Thyroid gland (tissue), 4 donors: ENCODE measurements at regions not wholly inside any gene's neighbourhood (a gene's known extent, or its start where the extent isn't known, plus 50 kb on each side); places are given as distances from the start of the nearest gene placed in this dataset.

Experiments used
- DNase-seq, 2 donors: peaks; one replicate each; pipeline ENCODE4 v3.0.0-alpha.2; 2019
- H3K27ac ChIP-seq, 3 donors: fragments of 200-600 bp; sonication (generic); 1 replicate in 2 of 3; 2 replicates in 1 of 3; pipeline ENCODE4 v1.5.1; 2016 to 2019; ENCODE audit warnings: mild to moderate bottlenecking in 1 of 3, moderate library complexity in 1 of 3
- H3K27me3 ChIP-seq: fragments of 200-600 bp; sonication (generic); one replicate; pipeline ENCODE4 v1.5.1; 2019
- H3K36me3 ChIP-seq, 2 donors: fragments of 200-600 bp; sonication (generic); one replicate each; pipeline ENCODE4 v1.5.1; 2016 to 2019
- H3K4me1 ChIP-seq, 2 donors: fragments of 200-600 bp; sonication (generic); one replicate each; pipeline ENCODE4 v1.5.1; 2017 to 2019
- H3K4me3 ChIP-seq, 3 donors: fragments of 200-600 bp; sonication (generic); replicated peaks in 1 of 3; 1 replicate in 2 of 3; 2 replicates in 1 of 3; pipeline ENCODE4 v1.5.1; 2016; ENCODE audit warnings: mild to moderate bottlenecking in 1 of 3
- H3K9me3 ChIP-seq: fragments of 200-600 bp; sonication (generic); one replicate; pipeline ENCODE4 v1.5.1; 2017
- POLR2A ChIP-seq, 2 donors: fragments of 450-650 bp; IDR thresholded peaks; one replicate each; pipeline ENCODE4 v1.6.1; 2017; ENCODE audit warnings: antibody characterized with exemption in 2 of 2, mild to moderate bottlenecking in 2 of 2, moderate library complexity in 1 of 2
- WGBS, 2 donors: methylation state at CpG; one replicate each; pipeline ENCODE4 v1.1.5; 2017; 5-methylcytosine and 5-hydroxymethylcytosine counted together
- intact Hi-C: fragments of 100-400 bp; cut with DNase I; formaldehyde crosslinking; loops from one replicate; pipeline ENCODE4 v1.15.1; 2023
- TF ChIP-seq, protein P1 (sequence below), 6 experiments: fragments of 200-600 bp in 3 of 6; fragments of 450-650 bp in 3 of 6; sonication (generic) in 3 of 6; IDR thresholded peaks; one replicate each; pipeline ENCODE4 v1.5.1; 2016 to 2019; ENCODE audit warnings: antibody characterized with exemption in 6 of 6, mild to moderate bottlenecking in 2 of 6, inconsistent platforms in 1 of 6, moderate library complexity in 1 of 6

DNA sequence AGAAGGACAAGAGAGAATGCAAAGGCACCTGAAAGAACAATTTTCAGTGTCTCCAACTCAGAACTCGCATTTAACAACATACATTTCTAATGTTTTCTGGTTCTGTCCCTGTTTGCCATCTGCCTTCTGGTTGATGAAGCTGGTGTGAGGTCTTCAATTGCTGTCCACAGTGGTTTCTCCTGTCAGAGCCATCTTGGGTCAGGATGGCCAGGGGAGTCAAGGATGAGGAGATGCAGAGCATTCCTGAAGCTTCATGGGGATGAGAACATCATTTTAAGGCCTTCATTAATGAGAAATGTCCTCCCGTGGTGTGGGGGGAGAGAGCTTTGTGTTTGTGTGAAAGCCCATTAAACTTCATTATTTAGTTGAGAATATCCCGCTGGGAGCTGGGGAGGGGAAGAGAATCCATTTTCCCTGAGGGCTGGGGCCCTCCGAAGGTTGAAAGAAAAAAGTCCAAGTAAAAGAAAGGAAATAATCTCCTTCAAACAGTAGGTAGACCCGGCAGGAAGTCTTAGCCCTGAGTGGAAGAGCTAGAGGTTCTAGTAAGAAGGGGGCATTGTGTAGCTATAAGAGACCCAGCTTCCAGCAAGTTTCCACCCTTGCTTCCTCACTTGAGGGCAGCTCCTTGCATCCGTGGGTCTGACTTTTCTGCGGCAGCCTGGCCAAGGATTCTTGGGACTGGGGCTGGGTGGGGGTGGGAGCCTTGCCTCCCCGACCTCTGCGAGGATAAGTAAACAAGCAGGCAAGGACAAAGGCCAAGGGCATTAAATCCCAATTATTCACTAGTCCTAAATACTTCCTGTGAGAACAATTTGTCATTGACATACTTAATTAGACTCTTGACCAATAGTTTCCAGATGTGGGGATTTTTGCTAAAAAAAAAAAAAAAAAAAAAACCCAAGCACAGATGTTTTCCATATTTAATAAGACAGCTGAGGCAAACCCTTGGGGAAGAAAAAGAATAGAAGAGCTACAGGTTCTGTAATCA lies 119.2 kb downstream of the MSX2 start:
- no peaks in the 10 kb centered on the region for H3K9me3 ChIP-seq
- no peak overlapping the region for H3K4me3 ChIP-seq
- H3K27me3 ChIP-seq, result no peaks in the 10 kb centered on the region
- intact Hi-C loops, result no loop called here
- DNase-seq, result no peak
- TF ChIP-seq, protein P1, sequence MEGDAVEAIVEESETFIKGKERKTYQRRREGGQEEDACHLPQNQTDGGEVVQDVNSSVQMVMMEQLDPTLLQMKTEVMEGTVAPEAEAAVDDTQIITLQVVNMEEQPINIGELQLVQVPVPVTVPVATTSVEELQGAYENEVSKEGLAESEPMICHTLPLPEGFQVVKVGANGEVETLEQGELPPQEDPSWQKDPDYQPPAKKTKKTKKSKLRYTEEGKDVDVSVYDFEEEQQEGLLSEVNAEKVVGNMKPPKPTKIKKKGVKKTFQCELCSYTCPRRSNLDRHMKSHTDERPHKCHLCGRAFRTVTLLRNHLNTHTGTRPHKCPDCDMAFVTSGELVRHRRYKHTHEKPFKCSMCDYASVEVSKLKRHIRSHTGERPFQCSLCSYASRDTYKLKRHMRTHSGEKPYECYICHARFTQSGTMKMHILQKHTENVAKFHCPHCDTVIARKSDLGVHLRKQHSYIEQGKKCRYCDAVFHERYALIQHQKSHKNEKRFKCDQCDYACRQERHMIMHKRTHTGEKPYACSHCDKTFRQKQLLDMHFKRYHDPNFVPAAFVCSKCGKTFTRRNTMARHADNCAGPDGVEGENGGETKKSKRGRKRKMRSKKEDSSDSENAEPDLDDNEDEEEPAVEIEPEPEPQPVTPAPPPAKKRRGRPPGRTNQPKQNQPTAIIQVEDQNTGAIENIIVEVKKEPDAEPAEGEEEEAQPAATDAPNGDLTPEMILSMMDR (IDR thresholded peaks at IDR 0.05), result no peak
- no peak for TF ChIP-seq POLR2A (IDR thresholded peaks at IDR 0.05)
- no peaks in the 10 kb centered on the region for H3K36me3 ChIP-seq
- no peak overlapping the region for H3K27ac ChIP-seq
- WGBS, 2 donors, result 58 to 60% methylated on average over 9 of the region's 9 CpGs
- no peaks in the 10 kb centered on the region for H3K4me1 ChIP-seq

DNA sequence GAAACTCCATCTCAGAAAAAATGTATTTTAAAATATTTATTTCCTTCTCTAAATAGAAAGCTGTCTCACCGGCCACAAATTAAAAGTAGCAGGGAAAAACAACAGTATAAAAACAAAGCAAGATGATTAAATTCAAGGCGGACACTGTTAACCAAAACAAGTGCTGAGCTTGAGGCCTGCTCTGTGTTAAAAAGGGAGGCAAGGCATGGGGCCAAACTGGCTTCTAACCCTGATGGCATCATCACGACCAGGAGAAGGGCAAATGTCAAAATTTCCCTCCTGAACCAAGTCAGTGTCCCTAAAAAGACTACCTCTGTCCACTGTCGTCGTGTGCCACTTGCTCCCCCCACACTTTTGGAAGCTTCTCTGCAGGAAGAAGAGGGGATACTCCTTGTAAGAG lies 116.1 kb downstream of the MSX2 start:
- no peak for DNase-seq
- no peak overlapping the region for H3K4me3 ChIP-seq
- no peaks in the 10 kb centered on the region for H3K4me1 ChIP-seq
- H3K9me3 ChIP-seq, result no peaks in the 10 kb centered on the region
- TF ChIP-seq, protein P1 (IDR thresholded peaks at IDR 0.05), result no peak
- TF ChIP-seq POLR2A (IDR thresholded peaks at IDR 0.05), result no peak
- H3K27me3 ChIP-seq, result no peaks in the 10 kb centered on the region
- WGBS, 2 donors, result 75 to 79% methylated on average over 5 of the region's 5 CpGs
- intact Hi-C loops, result no loop called here
- no peak overlapping the region for H3K27ac ChIP-seq
- no peaks in the 10 kb centered on the region for H3K36me3 ChIP-seq

DNA sequence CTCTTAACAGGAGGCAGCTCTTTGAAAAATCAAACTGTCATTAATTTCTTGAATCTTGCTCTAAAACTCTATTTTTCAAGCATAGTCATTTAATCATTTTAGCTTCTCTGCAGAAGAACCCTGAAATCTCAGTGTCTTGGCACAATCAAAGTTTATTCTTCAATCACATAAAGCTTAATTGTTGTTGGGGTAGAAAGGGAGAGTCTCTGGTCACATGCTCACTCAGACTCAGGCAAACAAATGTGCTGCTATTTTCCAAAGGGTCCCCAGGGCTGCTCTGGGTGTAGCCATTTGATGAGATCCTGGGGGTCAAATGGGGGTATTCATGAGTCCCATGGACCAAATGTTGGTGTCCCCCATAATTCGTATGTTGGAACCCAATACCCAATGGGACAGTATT lies 114.8 kb downstream of the MSX2 start:
- Histone ChIP-seq H3K27me3 (no peaks in the 10 kb centered on the region), H3K4me1 (no peaks in the 10 kb centered on the region), H3K4me3 (no peak overlapping the region), H3K36me3 (no peaks in the 10 kb centered on the region), H3K27ac (no peak overlapping the region), H3K9me3 (no peaks in the 10 kb centered on the region)
- TF ChIP-seq, protein P1 (IDR thresholded peaks at IDR 0.05), result no peak
- no peak for TF ChIP-seq POLR2A (IDR thresholded peaks at IDR 0.05)
- intact Hi-C loops, result no loop called here
- WGBS, 2 donors, result 100% methylated on average over 1 of the region's 1 CpG
- DNase-seq, result no peak

DNA sequence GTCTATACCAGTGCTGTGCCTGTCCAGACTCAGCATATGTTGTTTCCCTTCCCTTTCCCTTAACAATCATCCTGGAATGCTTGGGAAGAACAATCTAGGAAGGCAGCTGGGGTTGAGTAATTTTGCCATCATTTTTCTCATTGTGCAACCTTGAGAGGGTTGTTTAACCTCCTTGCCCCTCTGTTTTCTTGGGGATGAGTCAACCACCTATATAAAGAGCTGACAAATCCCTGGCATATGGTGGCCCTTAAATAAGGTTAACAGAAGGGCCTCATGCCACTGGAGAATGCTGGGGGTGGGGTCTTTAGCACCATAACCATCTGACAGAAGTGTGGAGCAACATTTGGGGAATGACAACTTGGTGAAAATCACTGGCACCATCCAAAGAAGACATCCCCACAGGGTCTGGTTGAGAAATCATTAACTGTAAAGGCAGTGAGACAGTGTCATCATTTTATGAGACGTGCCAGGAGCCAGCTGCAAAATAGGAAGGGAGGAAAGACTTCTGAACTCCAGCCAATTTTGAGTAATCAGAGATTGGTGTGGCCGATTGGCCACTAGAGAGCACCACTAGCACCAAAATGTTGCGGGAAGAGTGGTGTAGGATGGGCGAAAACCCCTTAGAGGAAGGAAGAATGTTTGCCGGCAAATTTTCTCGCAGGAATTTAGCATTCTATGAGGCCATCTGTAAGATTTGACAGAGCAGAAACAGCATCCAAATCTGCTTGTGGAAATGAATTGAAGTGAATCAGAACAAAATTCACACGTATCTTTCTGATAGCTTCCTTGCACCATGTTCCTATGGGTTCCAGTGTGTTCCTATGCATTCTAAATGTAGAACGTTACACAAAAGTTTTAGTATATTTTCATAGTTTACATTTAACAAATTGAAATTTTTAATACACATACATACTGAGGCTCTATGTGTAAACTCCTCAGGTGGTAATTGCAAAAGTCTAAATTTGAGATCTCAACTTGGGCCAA lies 113.8 kb downstream of the MSX2 start:
- no peaks in the 10 kb centered on the region for H3K9me3 ChIP-seq
- H3K36me3 ChIP-seq, result no peaks in the 10 kb centered on the region
- no peaks in the 10 kb centered on the region for H3K27me3 ChIP-seq
- TF ChIP-seq, protein P1 (IDR thresholded peaks at IDR 0.05), result no peak
- TF ChIP-seq POLR2A (IDR thresholded peaks at IDR 0.05), result no peak
- no peak overlapping the region for H3K4me3 ChIP-seq
- no peak overlapping the region for H3K27ac ChIP-seq
- intact Hi-C loops, result no loop called here
- no peaks in the 10 kb centered on the region for H3K4me1 ChIP-seq
- DNase-seq, result no peak
- 31 to 34% methylated on average over 8 of the region's 8 CpGs for WGBS, 2 donors
